Epithelial cell of esophagus (primary cell): ENCODE measurements at regions not wholly inside any gene's neighbourhood (a gene's known extent, or its start where the extent isn't known, plus 50 kb on each side); places are given as distances from the start of the nearest gene placed in this dataset.

Experiments
- DNase-seq: peaks from one replicate; pipeline ENCODE4 v3.0.0; 2010; ENCODE audit warnings: low read depth
- H3K4me3 ChIP-seq: 2 replicates; pipeline ENCODE4 v1.5.1; 2011; ENCODE audit warnings: mild to moderate bottlenecking, low read length, control low read depth
- TF ChIP-seq, protein P1 (sequence below): IDR thresholded peaks from 2 replicates; pipeline ENCODE4 v1.5.1; 2011; ENCODE audit warnings: low read depth, mild to moderate bottlenecking, low read length, control low read depth, inconsistent platforms; ENCODE audit not compliant: insufficient read depth; ENCODE audit errors: missing control alignments

DNA sequence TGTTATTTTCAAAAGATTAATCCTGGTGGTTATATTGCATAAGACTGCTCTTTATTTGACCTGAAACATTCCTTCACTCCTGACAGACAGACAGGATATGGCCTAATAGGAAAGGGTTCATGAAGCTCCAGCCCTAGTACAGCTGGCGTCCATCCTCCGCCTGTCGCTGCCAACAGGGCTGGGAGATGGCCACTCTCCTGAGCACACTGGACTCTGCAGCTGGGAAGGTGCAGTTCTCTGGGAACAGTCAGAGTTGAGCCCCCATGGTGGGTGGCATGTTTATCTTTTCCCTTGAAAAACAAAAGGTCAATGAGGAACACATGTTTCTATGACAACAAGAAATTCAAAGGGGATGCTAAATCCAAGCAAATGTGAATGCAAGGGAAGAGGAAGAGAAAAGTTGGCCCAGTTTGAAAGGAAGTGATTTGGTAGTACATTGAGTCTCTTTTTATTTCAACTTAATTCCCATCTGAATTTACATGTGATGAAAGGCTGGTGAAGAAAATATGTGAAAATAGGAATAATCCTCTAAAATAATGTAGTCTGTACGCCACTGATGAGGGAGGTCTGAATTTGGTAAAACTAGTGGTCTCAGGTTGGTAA is 89.9 kb upstream of the DCN start:
- no peak for DNase-seq
- TF ChIP-seq, protein P1, sequence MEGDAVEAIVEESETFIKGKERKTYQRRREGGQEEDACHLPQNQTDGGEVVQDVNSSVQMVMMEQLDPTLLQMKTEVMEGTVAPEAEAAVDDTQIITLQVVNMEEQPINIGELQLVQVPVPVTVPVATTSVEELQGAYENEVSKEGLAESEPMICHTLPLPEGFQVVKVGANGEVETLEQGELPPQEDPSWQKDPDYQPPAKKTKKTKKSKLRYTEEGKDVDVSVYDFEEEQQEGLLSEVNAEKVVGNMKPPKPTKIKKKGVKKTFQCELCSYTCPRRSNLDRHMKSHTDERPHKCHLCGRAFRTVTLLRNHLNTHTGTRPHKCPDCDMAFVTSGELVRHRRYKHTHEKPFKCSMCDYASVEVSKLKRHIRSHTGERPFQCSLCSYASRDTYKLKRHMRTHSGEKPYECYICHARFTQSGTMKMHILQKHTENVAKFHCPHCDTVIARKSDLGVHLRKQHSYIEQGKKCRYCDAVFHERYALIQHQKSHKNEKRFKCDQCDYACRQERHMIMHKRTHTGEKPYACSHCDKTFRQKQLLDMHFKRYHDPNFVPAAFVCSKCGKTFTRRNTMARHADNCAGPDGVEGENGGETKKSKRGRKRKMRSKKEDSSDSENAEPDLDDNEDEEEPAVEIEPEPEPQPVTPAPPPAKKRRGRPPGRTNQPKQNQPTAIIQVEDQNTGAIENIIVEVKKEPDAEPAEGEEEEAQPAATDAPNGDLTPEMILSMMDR, result no peak
- H3K4me3 ChIP-seq, result no peak overlapping the region

DNA sequence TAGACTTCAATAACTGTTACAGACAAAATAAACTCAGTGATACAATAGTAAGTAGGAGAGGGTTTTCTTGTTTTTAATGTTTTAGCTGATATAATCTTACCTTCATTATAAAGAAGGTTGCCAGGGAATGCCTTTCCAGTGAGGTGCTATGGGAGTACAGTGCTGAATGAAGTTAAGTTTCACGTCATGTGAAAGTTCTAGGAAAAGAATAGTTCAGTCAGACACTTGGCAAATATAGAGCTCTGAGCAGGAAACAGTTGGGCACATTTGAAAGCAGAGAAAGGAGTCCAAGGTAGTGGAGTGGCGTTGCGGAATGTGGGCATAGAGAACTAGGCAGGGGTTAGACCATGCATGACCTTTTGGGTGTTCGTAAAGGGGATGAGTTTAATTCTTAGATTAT is 88.6 kb upstream of the DCN start:
- TF ChIP-seq, protein P1, result no peak
- H3K4me3 ChIP-seq, result no peak overlapping the region
- DNase-seq, result no peak

- no peak overlapping the region for H3K4me3 ChIP-seq
- TF ChIP-seq, protein P1, result no peak
- no peak for DNase-seq
Observed at GRCh38 chr12:91267039-91267438, 84.4 kb upstream of the DCN start.

DNA sequence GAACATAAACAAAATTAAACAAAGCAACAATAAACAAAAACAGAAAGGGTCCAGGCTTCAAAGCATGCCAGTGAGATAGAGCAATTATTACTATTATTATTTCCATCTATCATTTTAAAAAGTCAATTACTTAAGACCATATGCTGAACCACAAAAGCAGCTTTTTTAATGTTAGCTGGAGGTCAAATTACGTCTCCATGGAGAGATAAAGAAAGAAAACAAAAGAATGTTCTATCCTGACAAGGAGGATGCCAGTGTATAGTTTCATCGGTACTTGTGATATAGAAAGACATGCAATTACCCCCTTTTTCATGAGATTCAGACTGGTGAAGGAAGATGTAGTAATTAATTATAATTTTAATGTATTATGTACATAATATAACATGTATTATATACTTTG is 81.6 kb upstream of the DCN start:
- no peak overlapping the region for H3K4me3 ChIP-seq
- TF ChIP-seq, protein P1, result no peak
- no peak for DNase-seq

GRCh38 chr12:91261820-91262676 is 79.4 kb upstream of the DCN start:
- TF ChIP-seq, protein P1, result no peak
- H3K4me3 ChIP-seq, result no peak overlapping the region
- no peak for DNase-seq

DNA sequence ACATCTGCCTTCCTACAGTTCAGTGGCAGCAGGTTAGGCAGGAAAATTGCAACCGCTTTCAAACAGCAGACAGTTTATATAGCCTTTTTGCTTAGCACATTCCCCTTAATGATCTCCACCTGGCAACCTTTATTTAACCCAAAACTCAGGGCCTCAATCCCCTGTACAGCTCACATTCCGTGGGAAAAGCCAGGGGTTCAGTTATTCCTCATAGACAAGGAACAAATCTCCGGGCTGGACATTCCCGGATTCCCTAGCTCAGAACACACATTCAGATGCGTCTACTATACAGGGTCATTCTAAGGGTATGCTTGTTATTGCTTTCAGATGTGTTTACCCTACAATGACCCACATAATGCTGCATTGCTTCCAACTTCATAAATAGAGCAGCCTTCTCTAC is 73.8 kb upstream of the DCN start:
- no peak for DNase-seq
- TF ChIP-seq, protein P1, result no peak

More for the DNA sequence above, 73.8 kb upstream of the DCN start:
- no peak overlapping the region for H3K4me3 ChIP-seq
